ENCODE measurements at regions not wholly inside any gene's neighbourhood (a gene's known extent, or its start where the extent isn't known, plus 50 kb on each side); places are given as distances from the start of the nearest gene placed in this dataset.

- no peak for TF ChIP-seq CREB1 (CRISPR knock-in tag; IDR thresholded peaks at IDR 0.05; ENCODE audit: low read depth)
- TF ChIP-seq REST (IDR thresholded peaks at IDR 0.05; ENCODE audit: unreplicated experiment): no peak
- TF ChIP-seq ZNF331 (CRISPR knock-in tag; IDR thresholded peaks at IDR 0.05; ENCODE audit: low read depth): no peak
- no peak for TF ChIP-seq STAT1 (IDR thresholded peaks at IDR 0.05; ENCODE audit: unreplicated experiment)
- no peak for TF ChIP-seq JUNB (IDR thresholded peaks at IDR 0.05; ENCODE audit: unreplicated experiment)
- no peak for TF ChIP-seq POLR2AphosphoS5 (IDR thresholded peaks at IDR 0.05; ENCODE audit: low read depth)
- TF ChIP-seq EZH2 (IDR thresholded peaks at IDR 0.05; ENCODE audit: low read depth, unreplicated experiment): no peak
- no peak for TF ChIP-seq NANOG (IDR thresholded peaks at IDR 0.05; ENCODE audit: borderline replicate concordance)
- TF ChIP-seq CTCF (conservative IDR thresholded peaks at IDR 0.05; ENCODE audit: low read depth in 2 of 2): no peak
- no peak for TF ChIP-seq ZNF462 (CRISPR knock-in tag; IDR thresholded peaks at IDR 0.05)
- TF ChIP-seq ETS1 (IDR thresholded peaks at IDR 0.05): no peak
- no peak for TF ChIP-seq EZH2phosphoT487 (IDR thresholded peaks at IDR 0.05; ENCODE audit: unreplicated experiment)
- no peak for TF ChIP-seq ZNF114 (CRISPR knock-in tag; IDR thresholded peaks at IDR 0.05)
- H3K4me1 Mint-ChIP-seq: no peaks in the 10 kb centered on the region; the same call in 2 of the 3 replicates
- H3K27me3 Mint-ChIP-seq (ENCODE audit: insufficient read depth, low read depth, poor library complexity): peaks cover under 1% of the 10 kb centered on the region
- ATAC-seq: no peak
- H3K4me3 ChIP-seq: no peak overlapping the region
- H3K4me2 ChIP-seq: no peak overlapping the region
- no peak for DNase-seq (ENCODE audit: low spot score)
- no peaks in the 10 kb centered on the region for H3K27me3 ChIP-seq (ENCODE audit: insufficient read depth)
- H3K36me3 ChIP-seq (ENCODE audit: insufficient read depth): no peaks in the 10 kb centered on the region
- H3K9me3 Mint-ChIP-seq: no peaks in the 10 kb centered on the region
- H3K4me1 ChIP-seq (ENCODE audit: insufficient read depth): no peaks in the 10 kb centered on the region
- H3K27ac ChIP-seq (ENCODE audit: low read depth): no peak overlapping the region
- H2AFZ ChIP-seq: no peak overlapping the region
- no peak overlapping the region for H3K27ac Mint-ChIP-seq
- H3K4me3 Mint-ChIP-seq: no peak overlapping the region
- H3K36me3 Mint-ChIP-seq (ENCODE audit: low read depth): no peaks in the 10 kb centered on the region
- no peaks in the 10 kb centered on the region for H3F3A ChIP-seq (replicated peaks; ENCODE audit: low read depth)
- no peaks in the 10 kb centered on the region for H3K9me2 ChIP-seq (ENCODE audit: insufficient read depth)
- no peaks in the 10 kb centered on the region for H4K20me1 ChIP-seq (replicated peaks; ENCODE audit: insufficient read depth)
- H3K79me2 ChIP-seq (replicated peaks; ENCODE audit: insufficient read depth): no peaks in the 10 kb centered on the region
These were observed 384.5 kb upstream of the KIRREL3 start for GRCh38 chr11:127385071-127385470.

Measured in GM23338 (cell line).